Lung (tissue), 11 donors: ENCODE measurements at regions not wholly inside any gene's neighbourhood (a gene's known extent, or its start where the extent isn't known, plus 50 kb on each side); places are given as distances from the start of the nearest gene placed in this dataset.

Source experiments
- ATAC-seq: fragments of 200-7000 bp; cut with Tn5 transposase; one replicate; pipeline ENCODE4 v1.9.1; 2020; ENCODE audit warnings: moderate number of reproducible peaks; ENCODE audit not compliant: insufficient read depth, low FRiP score
- DNase-seq, 3 donors: peaks; one replicate each; pipeline ENCODE4 v3.0.0-alpha.2; 2013 to 2017
- H3K27ac ChIP-seq, 2 donors: one replicate each; pipeline ENCODE4 v1.5.1; 2013; ENCODE audit warnings: mild to moderate bottlenecking in 2 of 2, moderate library complexity in 2 of 2, control low read depth in 1 of 2, inconsistent platforms in 1 of 2, low read depth in 1 of 2, low read length in 1 of 2
- H3K27me3 ChIP-seq, 3 donors: one replicate each; pipeline ENCODE4 v1.5.1; 2013; ENCODE audit warnings: low read length in 2 of 3; ENCODE audit not compliant: control insufficient read depth in 3 of 3, insufficient read depth in 3 of 3
- H3K36me3 ChIP-seq, 4 donors: one replicate each; pipeline ENCODE4 v1.5.1; 2013; ENCODE audit warnings: low read length in 4 of 4, mild to moderate bottlenecking in 1 of 4, moderate library complexity in 1 of 4; ENCODE audit not compliant: control insufficient read depth in 4 of 4, insufficient read depth in 4 of 4
- H3K4me1 ChIP-seq, 5 donors: one replicate each; pipeline ENCODE4 v1.5.1; 2013; ENCODE audit warnings: low read length in 5 of 5, mild to moderate bottlenecking in 2 of 5, moderate library complexity in 1 of 5; ENCODE audit not compliant: control insufficient read depth in 5 of 5, insufficient read depth in 5 of 5
- H3K4me3 ChIP-seq: one replicate; pipeline ENCODE4 v1.5.1; 2013; ENCODE audit warnings: mild to moderate bottlenecking, control low read depth, moderate library complexity
- H3K9ac ChIP-seq, 2 donors: one replicate each; pipeline ENCODE4 v1.5.1; 2013; ENCODE audit warnings: low read length in 2 of 2, control low read depth in 1 of 2; ENCODE audit not compliant: insufficient read depth in 1 of 2
- H3K9me3 ChIP-seq, 4 donors: one replicate each; pipeline ENCODE4 v1.5.1; 2013; ENCODE audit warnings: low read length in 3 of 4, mild to moderate bottlenecking in 1 of 4, moderate library complexity in 1 of 4; ENCODE audit not compliant: control insufficient read depth in 4 of 4, insufficient read depth in 3 of 4
- CTCF ChIP-seq: IDR thresholded peaks from 2 replicates; pipeline ENCODE4 v1.5.1; 2012; ENCODE audit warnings: mild to moderate bottlenecking; ENCODE audit errors: control extremely low read depth, extremely low read depth
- WGBS, 2 donors: extraction: QIAGEN DNeasy Blood & Tissue Kit; methylation state at CpG; one replicate each; pipeline ENCODE4 v1.1.7; 2013; 5-methylcytosine and 5-hydroxymethylcytosine counted together
- donor health status: control.
- donor health status: control.
- donor health status: Bipolar disorder and iron deficiency.
- donor health status: healthy.
- donor health status: DM: yes; HTN: yes; CAD: no.

GRCh38 chr20:11654766-11655165, 262.9 kb upstream of the BTBD3 start:
- H3K9me3 ChIP-seq: no peaks in the 10 kb centered on the region
- no peak overlapping the region for H3K9ac ChIP-seq
- H3K4me3 ChIP-seq: no peak overlapping the region
- H3K36me3 ChIP-seq: no peaks in the 10 kb centered on the region
- ATAC-seq: no peak
- H3K4me1 ChIP-seq: no peaks in the 10 kb centered on the region
- DNase-seq: no peak
- no peak overlapping the region for H3K27ac ChIP-seq
- H3K27me3 ChIP-seq: no peaks in the 10 kb centered on the region
- TF ChIP-seq CTCF: no peak
- WGBS, 2 donors: 92 to 97% methylated on average over 1 of the region's 1 CpG

GRCh38 chr20:11660673-11661072, 257.0 kb upstream of the BTBD3 start:
- DNase-seq (no peak), ATAC-seq (no peak)
- no peak for TF ChIP-seq CTCF
- H3K4me1 ChIP-seq: no peaks in the 10 kb centered on the region
- H3K9me3 ChIP-seq: no peaks in the 10 kb centered on the region
- H3K27me3 ChIP-seq: no peaks in the 10 kb centered on the region
- no peak overlapping the region for H3K27ac ChIP-seq
- WGBS, 2 donors: 93 to 95% methylated on average over 3 of the region's 3 CpGs
- H3K9ac ChIP-seq: no peak overlapping the region
- H3K4me3 ChIP-seq: no peak overlapping the region
- H3K36me3 ChIP-seq: no peaks in the 10 kb centered on the region

GRCh38 chr20:11671015-11671511, 246.6 kb upstream of the BTBD3 start:
- TF ChIP-seq CTCF: no peak
- H3K27me3 ChIP-seq: no peaks in the 10 kb centered on the region
- no peak overlapping the region for H3K9ac ChIP-seq
- H3K4me3 ChIP-seq: no peak overlapping the region
- WGBS, 2 donors: 68 to 77% methylated on average over 1 of the region's 1 CpG
- H3K9me3 ChIP-seq: no peaks in the 10 kb centered on the region
- no peaks in the 10 kb centered on the region for H3K36me3 ChIP-seq
- H3K27ac ChIP-seq: no peak overlapping the region
- H3K4me1 ChIP-seq: no peaks in the 10 kb centered on the region
- ATAC-seq: no peak
- no peak for DNase-seq

GRCh38 chr20:11672959-11673358, 244.7 kb upstream of the BTBD3 start:
- 89 to 91% methylated on average over 7 of the region's 7 CpGs for WGBS, 2 donors
- Histone ChIP-seq H3K9me3 (no peaks in the 10 kb centered on the region), H3K4me1 (no peaks in the 10 kb centered on the region), H3K27me3 (no peaks in the 10 kb centered on the region), H3K27ac (no peak overlapping the region), H3K4me3 (no peak overlapping the region), H3K36me3 (no peaks in the 10 kb centered on the region), H3K9ac (no peak overlapping the region)
- DNase-seq (no peak), ATAC-seq (no peak)
- TF ChIP-seq CTCF: no peak
